Body of pancreas (tissue), 4 donors: ENCODE measurements at regions not wholly inside any gene's neighbourhood (a gene's known extent, or its start where the extent isn't known, plus 50 kb on each side); places are given as distances from the start of the nearest gene placed in this dataset.

Experiments used
- ATAC-seq: fragments of 150-250 bp; one replicate; pipeline ENCODE4 v1.9.1; 2016
- DNase-seq, 4 donors: peaks; one replicate each; pipeline ENCODE4 v3.0.0-alpha.2; 2019
- H3K27ac ChIP-seq, 4 donors: fragments of 200-600 bp; sonication (generic); 1 replicate in 3 of 4; 2 replicates in 1 of 4; pipeline versions ENCODE4 v1.5.1 to v1.6.1; 2016 to 2019; ENCODE audit warnings: mild to moderate bottlenecking in 1 of 4, mixed read lengths in 1 of 4, moderate library complexity in 1 of 4
- H3K27me3 ChIP-seq, 2 donors: fragments of 200-600 bp; sonication (generic); one replicate each; pipeline ENCODE4 v1.6.0; 2016; ENCODE audit warnings: mild to moderate bottlenecking in 1 of 2
- H3K36me3 ChIP-seq, 2 donors: fragments of 200-600 bp; sonication (generic); replicated peaks in 1 of 2; 2 replicates each; pipeline ENCODE4 v1.5.1; 2016; ENCODE audit warnings: low read depth in 2 of 2; ENCODE audit not compliant: insufficient read depth in 1 of 2
- H3K4me1 ChIP-seq: fragments of 200-600 bp; sonication (generic); one replicate; pipeline ENCODE4 v1.6.0; 2016
- H3K4me3 ChIP-seq, 2 donors: fragments of 200-600 bp; sonication (generic); 1 replicate in 1 of 2; 2 replicates in 1 of 2; pipeline ENCODE4 v1.5.1; 2016 to 2019
- H3K9me3 ChIP-seq, 3 donors: fragments of 200-600 bp; sonication (generic); 1 replicate in 2 of 3; 2 replicates in 1 of 3; pipeline ENCODE4 v1.5.1; 2016
- CTCF ChIP-seq, 7 experiments: fragments of 450-650 bp in 4 of 7; fragments of 200-600 bp in 3 of 7; sonication (generic) in 3 of 7; IDR thresholded peaks; one replicate each; pipeline ENCODE4 v1.5.1; 2016 to 2019; ENCODE audit warnings: antibody characterized with exemption in 7 of 7
- POLR2A ChIP-seq, 3 donors: fragments of 450-650 bp; IDR thresholded peaks; one replicate each; pipeline ENCODE4 v1.6.1; 2016; ENCODE audit warnings: antibody characterized with exemption in 3 of 3, mild to moderate bottlenecking in 2 of 3
- WGBS, 2 donors: methylation state at CpG; one replicate each; pipeline ENCODE4 v1.1.5; 2017; 5-methylcytosine and 5-hydroxymethylcytosine counted together
- intact Hi-C: fragments of 100-400 bp; cut with DNase I; formaldehyde crosslinking; loops from one replicate; pipeline ENCODE4 v1.15.1; 2023

DNA sequence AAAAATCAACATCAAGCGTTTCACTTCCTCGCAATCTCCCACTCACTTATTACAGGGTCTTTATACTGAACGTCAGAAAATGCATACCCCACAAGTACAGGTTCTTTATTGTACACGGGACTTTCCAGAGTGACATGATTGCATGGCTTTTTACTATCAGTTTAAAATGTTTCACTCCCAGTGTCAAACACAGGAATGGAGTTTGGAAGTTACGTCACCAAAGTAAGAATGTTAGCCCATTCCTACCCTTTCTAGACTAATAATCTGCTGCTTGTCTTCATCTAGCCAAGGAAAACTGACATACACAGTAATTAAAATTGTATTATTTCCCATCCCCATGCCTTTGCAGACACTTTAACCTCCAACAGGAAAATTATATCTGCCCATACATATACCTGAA is 624.2 kb downstream of the BCL11B start:
- intact Hi-C loops: no loop called here
- no peak for TF ChIP-seq POLR2A (IDR thresholded peaks at IDR 0.05)
- no peak for TF ChIP-seq CTCF (IDR thresholded peaks at IDR 0.05)
- WGBS, 2 donors: 58 to 69% methylated on average over 5 of the region's 5 CpGs

GRCh38 chr14:98651037-98651436 is 621.0 kb downstream of the BCL11B start:
- no peaks in the 10 kb centered on the region for H3K4me1 ChIP-seq
- H3K27me3 ChIP-seq: no peaks in the 10 kb centered on the region
- TF ChIP-seq CTCF (IDR thresholded peaks at IDR 0.05) (no peak), POLR2A (IDR thresholded peaks at IDR 0.05) (no peak)
- peaks cover 0 to 10% (median 0%) of the 10 kb centered on the region in 3 donors for H3K9me3 ChIP-seq
- DNase-seq: no peak
- intact Hi-C loops: no loop called here
- no peak for ATAC-seq
- no peak overlapping the region for H3K27ac ChIP-seq
- no peaks in the 10 kb centered on the region for H3K36me3 ChIP-seq
- H3K4me3 ChIP-seq: no peak overlapping the region
- WGBS, 2 donors: 66 to 75% methylated on average over 3 of the region's 3 CpGs

More for the DNA sequence above, 624.2 kb downstream of the BCL11B start:
- Histone ChIP-seq H3K36me3 (no peaks in the 10 kb centered on the region), H3K27me3 (no peaks in the 10 kb centered on the region), H3K9me3 (no peaks in the 10 kb centered on the region), H3K27ac (no peak overlapping the region), H3K4me3 (no peak overlapping the region), H3K4me1 (no peaks in the 10 kb centered on the region)
- DNase-seq: no peak
- no peak for ATAC-seq

GRCh38 chr14:98665007-98665406 is 607.0 kb downstream of the BCL11B start:
- ATAC-seq (no peak), DNase-seq (no peak)
- Histone ChIP-seq H3K4me3 (no peak overlapping the region), H3K4me1 (no peaks in the 10 kb centered on the region), H3K27ac (no peak overlapping the region), H3K36me3 (no peaks in the 10 kb centered on the region), H3K27me3 (peaks cover 0 to 3% of the 10 kb centered on the region in 2 donors), H3K9me3 (no peaks in the 10 kb centered on the region)
- intact Hi-C loops: no loop called here
- TF ChIP-seq CTCF (IDR thresholded peaks at IDR 0.05) (no peak), POLR2A (IDR thresholded peaks at IDR 0.05) (no peak)
- 45 to 74% methylated on average over 4 of the region's 4 CpGs for WGBS, 2 donors

GRCh38 chr14:98666545-98666944 is 605.5 kb downstream of the BCL11B start:
- no peaks in the 10 kb centered on the region for H3K4me1 ChIP-seq
- no peak overlapping the region for H3K27ac ChIP-seq
- no peak overlapping the region for H3K4me3 ChIP-seq
- H3K9me3 ChIP-seq: no peaks in the 10 kb centered on the region
- ATAC-seq (no peak), DNase-seq (no peak)
- no peaks in the 10 kb centered on the region for H3K36me3 ChIP-seq
- WGBS, 2 donors: 45 to 51% methylated on average over 5 of the region's 5 CpGs
- intact Hi-C loops: no loop called here
- TF ChIP-seq CTCF (IDR thresholded peaks at IDR 0.05): no peak
- TF ChIP-seq POLR2A (IDR thresholded peaks at IDR 0.05): no peak
- H3K27me3 ChIP-seq: peaks cover 0 to 3% of the 10 kb centered on the region in 2 donors

GRCh38 chr14:98682033-98682432 is 590.0 kb downstream of the BCL11B start:
- 47 to 53% methylated on average over 3 of the region's 3 CpGs for WGBS, 2 donors
- TF ChIP-seq CTCF (IDR thresholded peaks at IDR 0.05): no peak
- no peak for TF ChIP-seq POLR2A (IDR thresholded peaks at IDR 0.05)
- H3K4me3 ChIP-seq: no peak overlapping the region
- DNase-seq (no peak), ATAC-seq (no peak)
- H3K9me3 ChIP-seq: no peaks in the 10 kb centered on the region
- no peaks in the 10 kb centered on the region for H3K27me3 ChIP-seq
- no peaks in the 10 kb centered on the region for H3K4me1 ChIP-seq
- no peak overlapping the region for H3K27ac ChIP-seq
- intact Hi-C loops: no loop called here
- no peaks in the 10 kb centered on the region for H3K36me3 ChIP-seq
